GM12892 (cell line): ENCODE measurements at regions not wholly inside any gene's neighbourhood (a gene's known extent, or its start where the extent isn't known, plus 50 kb on each side); places are given as distances from the start of the nearest gene placed in this dataset.

Experiments
- POLR2A ChIP-seq: IDR thresholded peaks from 2 replicates; pipeline ENCODE4 v1.6.1; 2011; ENCODE audit warnings: low read depth, low read length, control low read depth
- POLR2AphosphoS5 ChIP-seq: IDR thresholded peaks from 2 replicates; pipeline ENCODE4 v1.6.1; 2011; ENCODE audit warnings: low read depth, low read length, control low read depth
- TAF1 ChIP-seq: IDR thresholded peaks from 2 replicates; pipeline ENCODE4 v1.6.1; 2011; ENCODE audit warnings: low read depth, mild to moderate bottlenecking, control low read depth, low read length, borderline replicate concordance

DNA sequence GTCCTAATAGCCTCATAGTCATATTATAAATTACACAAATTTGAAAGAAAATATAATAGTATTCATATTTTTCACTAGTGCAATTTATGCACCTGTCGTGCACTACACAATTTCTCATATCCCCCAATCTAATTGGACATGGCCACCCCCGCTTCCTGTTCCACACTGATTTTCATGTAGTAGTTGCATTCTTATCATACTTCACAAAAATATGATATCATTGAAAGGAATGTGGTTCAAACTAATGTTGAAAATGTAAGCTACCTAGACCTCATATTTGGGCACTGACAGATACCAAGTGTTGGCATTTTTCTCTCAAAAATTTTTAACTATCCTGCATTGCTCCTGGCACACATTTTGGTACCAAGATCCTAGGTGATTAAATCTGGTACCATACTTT, 985.5 kb upstream of the POU3F3 start:
- TF ChIP-seq POLR2A (no peak), POLR2AphosphoS5 (no peak), TAF1 (no peak)
